HFFc6 (cell line): ENCODE measurements at regions not wholly inside any gene's neighbourhood (a gene's known extent, or its start where the extent isn't known, plus 50 kb on each side); places are given as distances from the start of the nearest gene placed in this dataset.

Experiments used
- DNase-seq: peaks from one replicate; pipeline ENCODE4 v3.0.0-alpha.2; 2018
- H3K27ac Mint-ChIP-seq: 2 replicates; pipeline ENCODE4 v1.8.0; 2020; ENCODE audit warnings: mild to moderate bottlenecking, mixed read lengths
- H3K27me3 Mint-ChIP-seq: 2 replicates; pipeline ENCODE4 v1.8.0; 2021; ENCODE audit warnings: mild to moderate bottlenecking, moderate library complexity, mixed read lengths; ENCODE audit not compliant: insufficient read depth
- H3K36me3 Mint-ChIP-seq: 2 replicates; pipeline ENCODE4 v1.8.0; 2021; ENCODE audit warnings: low read depth, mixed read lengths
- H3K4me1 Mint-ChIP-seq: 2 replicates; pipeline ENCODE4 v1.8.0; 2020; ENCODE audit warnings: low read depth, mixed read lengths
- H3K4me3 Mint-ChIP-seq: 2 replicates; pipeline ENCODE4 v1.8.0; 2020; ENCODE audit warnings: mild to moderate bottlenecking, moderate library complexity, mixed read lengths
- H3K9me3 Mint-ChIP-seq: 2 replicates; pipeline ENCODE4 v1.8.0; 2020; ENCODE audit warnings: mild to moderate bottlenecking, mixed read lengths
- TF ChIP-seq, protein P1 (sequence below): fragments of 200-600 bp; sonication (generic); IDR thresholded peaks from 2 replicates; pipeline ENCODE4 v1.5.0; 2021; ENCODE audit warnings: antibody characterized with exemption, mild to moderate bottlenecking

DNA sequence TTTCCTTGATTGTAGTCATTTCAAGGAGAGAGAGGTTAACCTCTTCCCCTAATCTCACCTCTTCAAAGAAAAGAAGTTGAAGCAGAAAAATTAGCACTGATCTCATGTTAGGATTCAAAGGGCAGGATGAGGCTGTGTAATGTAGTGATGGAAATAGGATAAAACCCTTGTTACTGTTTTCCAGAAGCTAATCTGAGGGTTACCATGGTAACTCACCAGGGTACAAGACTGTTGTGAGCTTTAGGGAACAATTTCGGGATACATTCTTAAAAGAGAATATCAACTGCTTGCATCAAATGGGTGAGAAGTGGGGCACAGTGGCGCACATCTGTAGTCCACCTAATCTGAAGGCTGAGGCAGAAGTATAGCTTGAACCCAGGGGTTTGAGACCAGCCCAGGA is 64.9 kb upstream of the SLC39A10 start:
- TF ChIP-seq, protein P1, sequence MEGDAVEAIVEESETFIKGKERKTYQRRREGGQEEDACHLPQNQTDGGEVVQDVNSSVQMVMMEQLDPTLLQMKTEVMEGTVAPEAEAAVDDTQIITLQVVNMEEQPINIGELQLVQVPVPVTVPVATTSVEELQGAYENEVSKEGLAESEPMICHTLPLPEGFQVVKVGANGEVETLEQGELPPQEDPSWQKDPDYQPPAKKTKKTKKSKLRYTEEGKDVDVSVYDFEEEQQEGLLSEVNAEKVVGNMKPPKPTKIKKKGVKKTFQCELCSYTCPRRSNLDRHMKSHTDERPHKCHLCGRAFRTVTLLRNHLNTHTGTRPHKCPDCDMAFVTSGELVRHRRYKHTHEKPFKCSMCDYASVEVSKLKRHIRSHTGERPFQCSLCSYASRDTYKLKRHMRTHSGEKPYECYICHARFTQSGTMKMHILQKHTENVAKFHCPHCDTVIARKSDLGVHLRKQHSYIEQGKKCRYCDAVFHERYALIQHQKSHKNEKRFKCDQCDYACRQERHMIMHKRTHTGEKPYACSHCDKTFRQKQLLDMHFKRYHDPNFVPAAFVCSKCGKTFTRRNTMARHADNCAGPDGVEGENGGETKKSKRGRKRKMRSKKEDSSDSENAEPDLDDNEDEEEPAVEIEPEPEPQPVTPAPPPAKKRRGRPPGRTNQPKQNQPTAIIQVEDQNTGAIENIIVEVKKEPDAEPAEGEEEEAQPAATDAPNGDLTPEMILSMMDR = no peak
- Mint-ChIP-seq H3K27me3 (peaks cover 2% of the 10 kb centered on the region; the same call in 1 of the 2 replicates), H3K27ac (no peak overlapping the region), H3K4me3 (no peak overlapping the region), H3K36me3 (no peaks in the 10 kb centered on the region), H3K4me1 (no peaks in the 10 kb centered on the region), H3K9me3 (no peaks in the 10 kb centered on the region)
- DNase-seq = no peak

DNA sequence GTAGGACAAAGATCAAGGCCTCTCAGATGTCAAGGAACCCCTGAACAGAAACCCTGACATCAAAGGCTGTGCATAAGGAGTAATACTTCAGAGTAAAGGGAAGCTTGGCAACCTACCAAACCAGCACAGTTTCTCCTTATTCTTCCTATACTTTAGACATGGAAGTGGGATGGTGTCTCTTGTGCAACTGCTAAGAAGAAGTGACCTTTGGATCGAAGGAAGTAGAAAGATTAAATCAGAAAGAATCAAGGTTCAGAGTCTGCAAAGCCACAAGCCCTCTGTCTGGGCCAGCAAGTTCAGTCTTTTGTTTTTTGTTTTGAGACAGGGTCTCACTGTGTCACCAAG is 66.2 kb upstream of the SLC39A10 start:
- Mint-ChIP-seq H3K27me3 (peaks cover 2% of the 10 kb centered on the region; the same call in 1 of the 2 replicates), H3K4me1 (no peaks in the 10 kb centered on the region), H3K9me3 (no peaks in the 10 kb centered on the region), H3K36me3 (no peaks in the 10 kb centered on the region), H3K27ac (no peak overlapping the region), H3K4me3 (no peak overlapping the region)
- DNase-seq = no peak
- TF ChIP-seq, protein P1 = no peak

DNA sequence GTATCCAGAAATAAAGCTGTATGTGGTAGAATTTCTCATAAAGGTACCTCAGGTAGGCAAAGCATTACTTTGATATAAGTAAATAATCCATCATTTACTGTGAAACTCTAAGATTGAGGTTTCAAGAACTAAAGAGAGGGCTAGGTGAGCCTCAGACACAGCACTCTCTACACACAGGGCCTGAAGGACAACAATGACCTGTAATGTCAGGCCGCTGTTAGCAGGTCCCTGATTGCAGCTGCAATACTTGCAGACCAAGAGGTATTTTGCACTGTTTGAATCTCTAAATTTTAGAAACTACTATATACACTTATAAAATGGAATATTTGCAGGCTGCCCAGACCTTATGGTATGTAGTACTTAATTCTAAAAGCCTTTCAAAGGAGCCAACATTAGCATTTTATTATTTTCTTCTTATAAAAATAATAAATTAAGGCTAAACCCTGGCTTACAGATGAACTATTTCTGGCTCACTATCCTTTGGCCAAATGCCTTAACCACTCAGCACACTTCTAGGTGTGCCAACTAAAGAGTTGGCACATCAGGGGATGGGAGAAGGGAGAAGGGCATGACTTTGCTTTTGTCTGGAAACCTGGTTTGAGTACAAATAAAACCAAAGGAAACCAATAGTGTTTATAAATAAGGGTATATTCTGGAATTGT is 66.7 kb upstream of the SLC39A10 start:
- TF ChIP-seq, protein P1 = no peak
- no peaks in the 10 kb centered on the region for H3K9me3 Mint-ChIP-seq
- H3K4me3 Mint-ChIP-seq = no peak overlapping the region
- H3K27ac Mint-ChIP-seq = no peak overlapping the region
- H3K36me3 Mint-ChIP-seq = no peaks in the 10 kb centered on the region
- no peaks in the 10 kb centered on the region for H3K27me3 Mint-ChIP-seq
- H3K4me1 Mint-ChIP-seq = no peaks in the 10 kb centered on the region
- DNase-seq = no peak

DNA sequence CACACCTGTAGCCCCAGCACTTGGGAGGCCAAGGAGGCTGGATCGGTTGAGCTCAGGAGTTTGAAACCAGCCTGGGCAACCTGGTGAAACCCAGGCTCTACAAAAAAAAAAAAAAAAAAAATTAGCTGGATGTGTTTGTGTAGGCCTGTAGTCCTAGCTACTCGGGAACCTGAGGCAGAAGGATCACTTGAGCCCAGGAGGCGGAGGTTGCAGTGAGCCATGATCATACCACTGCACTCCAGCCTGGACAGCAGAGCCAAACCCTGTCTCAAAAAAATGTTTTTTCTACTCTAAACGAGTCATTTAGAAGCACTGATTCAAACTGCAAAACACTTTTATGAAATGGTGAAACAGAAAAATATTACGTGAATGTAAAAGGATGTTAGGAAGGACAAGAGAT is 69.1 kb upstream of the SLC39A10 start:
- H3K4me1 Mint-ChIP-seq = no peaks in the 10 kb centered on the region
- DNase-seq = no peak
- no peaks in the 10 kb centered on the region for H3K9me3 Mint-ChIP-seq
- H3K36me3 Mint-ChIP-seq = no peaks in the 10 kb centered on the region
- TF ChIP-seq, protein P1 = no peak
- no peak overlapping the region for H3K4me3 Mint-ChIP-seq
- H3K27ac Mint-ChIP-seq = no peak overlapping the region
- no peaks in the 10 kb centered on the region for H3K27me3 Mint-ChIP-seq

DNA sequence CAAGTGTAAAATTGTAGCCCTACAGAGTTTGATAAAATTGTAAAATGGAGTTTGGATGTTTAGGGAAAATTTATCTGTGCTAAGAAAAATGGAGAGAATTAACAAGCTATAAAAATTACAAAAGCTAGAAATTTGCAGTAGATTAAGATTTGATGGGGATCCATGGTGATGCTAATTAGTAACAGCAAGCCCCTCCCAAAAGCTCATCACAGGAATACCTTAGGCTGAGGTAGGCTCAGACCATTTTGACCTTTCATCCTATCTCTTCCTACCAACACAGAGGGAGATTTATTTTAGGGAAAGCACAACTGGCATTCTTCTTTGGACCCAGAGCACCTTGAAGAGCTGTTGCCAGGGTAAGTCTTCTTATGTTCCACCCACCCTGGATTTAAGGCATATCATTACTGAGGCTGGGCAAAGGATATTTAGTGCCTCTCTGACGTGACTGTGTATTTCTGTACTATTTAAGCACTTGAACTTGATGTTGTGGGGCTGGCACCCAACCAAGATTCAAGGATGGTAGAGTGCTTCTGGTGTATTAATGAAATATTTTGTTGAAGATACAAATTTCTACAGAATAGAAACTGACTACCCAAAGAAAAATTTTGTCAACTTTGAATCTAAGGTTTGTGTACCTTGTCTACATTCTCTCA is 70.8 kb upstream of the SLC39A10 start:
- no peaks in the 10 kb centered on the region for H3K9me3 Mint-ChIP-seq

More for the DNA sequence above, 70.8 kb upstream of the SLC39A10 start:
- Mint-ChIP-seq H3K27me3 (no peaks in the 10 kb centered on the region), H3K4me1 (no peaks in the 10 kb centered on the region), H3K27ac (no peak overlapping the region), H3K4me3 (no peak overlapping the region), H3K36me3 (no peaks in the 10 kb centered on the region)
- no peak for DNase-seq
- TF ChIP-seq, protein P1 = no peak
